GM13976 (cell line): ENCODE measurements at regions not wholly inside any gene's neighbourhood (a gene's known extent, or its start where the extent isn't known, plus 50 kb on each side); places are given as distances from the start of the nearest gene placed in this dataset.
"Not testable (repeated sequence)": the region's sequence is repeated elsewhere in the genome, so short reads cannot be mapped to it uniquely, and the experiment has no call there.

Source experiments
- DNase-seq: peaks from one replicate; pipeline ENCODE4 v3.0.0; 2012; ENCODE audit warnings: low spot score
- CTCF ChIP-seq: IDR thresholded peaks from 2 replicates; pipeline ENCODE4 v1.5.1; 2012; ENCODE audit warnings: borderline replicate concordance, mild to moderate bottlenecking; ENCODE audit not compliant: insufficient read depth; ENCODE audit errors: extremely low read depth, missing control alignments, control extremely low read depth
- in situ Hi-C: fragments of 300-500 bp; cut with MboI; formaldehyde crosslinking; loops from one replicate; pipeline ENCODE4 v1.12.0; 2022; ENCODE audit warnings: low sequenced_read_pairs, mixed read lengths, inconsistent platforms; ENCODE audit not compliant: unreplicated experiment

GRCh38 chr6:138666636-138667035, 106.9 kb upstream of the CCDC28A start:
- TF ChIP-seq CTCF, result no peak
- DNase-seq, result no peak
- in situ Hi-C loops, result no loop called here

- DNase-seq, result no peak
- in situ Hi-C loops, result no loop called here
- TF ChIP-seq CTCF, result no peak
Observed at GRCh38 chr6:138667408-138667807, 106.2 kb upstream of the CCDC28A start.

- in situ Hi-C loops, result no loop called here
- DNase-seq, result no peak
- TF ChIP-seq CTCF, result no peak
Observed at GRCh38 chr6:138671351-138671750, 102.2 kb upstream of the CCDC28A start.

- no peak for DNase-seq
- in situ Hi-C loops, result no loop called here
- TF ChIP-seq CTCF, result no peak
Observed at GRCh38 chr6:138673346-138674014, 100.1 kb upstream of the CCDC28A start.

GRCh38 chr6:138674444-138674843, 99.1 kb upstream of the CCDC28A start:
- DNase-seq, in situ Hi-C loops: not testable (repeated sequence)

- no peak for TF ChIP-seq CTCF
- in situ Hi-C loops, result no loop called here
- DNase-seq, result no peak
Observed at GRCh38 chr6:138677538-138677937, 96.0 kb upstream of the CCDC28A start.

- in situ Hi-C loops, result no loop called here
- DNase-seq, result no peak
Observed at GRCh38 chr6:138678168-138678567, 95.4 kb upstream of the CCDC28A start.

More at GRCh38 chr6:138678168-138678567, 95.4 kb upstream of the CCDC28A start:
- no peak for TF ChIP-seq CTCF
